GM10248 (cell line): ENCODE measurements at regions not wholly inside any gene's neighbourhood (a gene's known extent, or its start where the extent isn't known, plus 50 kb on each side); places are given as distances from the start of the nearest gene placed in this dataset.

Source experiments
- CTCF ChIA-PET: fragments of 300-600 bp; sonication (Branson Sonifier 250); formaldehyde crosslinking; extraction: SDS; loops from one replicate; lab custom pipeline; 2021; ENCODE audit warnings: antibody characterized with exemption; lab: Yijun Ruan, JAX
- POLR2A ChIA-PET: fragments of 350-650 bp; sonication (Branson Sonifier 250); formaldehyde crosslinking; extraction: SDS; loops from one replicate; lab custom pipeline; 2020; ENCODE audit warnings: antibody characterized with exemption; lab: Yijun Ruan, JAX
- DNase-seq: peaks from one replicate; pipeline ENCODE4 v3.0.0; 2012; ENCODE audit errors: extremely low spot score
- TF ChIP-seq, protein P1 (sequence below): IDR thresholded peaks from 2 replicates; pipeline ENCODE4 v1.5.1; 2012; ENCODE audit warnings: mild to moderate bottlenecking, low read depth; ENCODE audit errors: extremely low read depth, missing control alignments, control extremely low read depth

GRCh38 chr3:36606871-36607765 lies 157.2 kb downstream of the DCLK3 start:
- no peak for DNase-seq
- TF ChIP-seq, protein P1, sequence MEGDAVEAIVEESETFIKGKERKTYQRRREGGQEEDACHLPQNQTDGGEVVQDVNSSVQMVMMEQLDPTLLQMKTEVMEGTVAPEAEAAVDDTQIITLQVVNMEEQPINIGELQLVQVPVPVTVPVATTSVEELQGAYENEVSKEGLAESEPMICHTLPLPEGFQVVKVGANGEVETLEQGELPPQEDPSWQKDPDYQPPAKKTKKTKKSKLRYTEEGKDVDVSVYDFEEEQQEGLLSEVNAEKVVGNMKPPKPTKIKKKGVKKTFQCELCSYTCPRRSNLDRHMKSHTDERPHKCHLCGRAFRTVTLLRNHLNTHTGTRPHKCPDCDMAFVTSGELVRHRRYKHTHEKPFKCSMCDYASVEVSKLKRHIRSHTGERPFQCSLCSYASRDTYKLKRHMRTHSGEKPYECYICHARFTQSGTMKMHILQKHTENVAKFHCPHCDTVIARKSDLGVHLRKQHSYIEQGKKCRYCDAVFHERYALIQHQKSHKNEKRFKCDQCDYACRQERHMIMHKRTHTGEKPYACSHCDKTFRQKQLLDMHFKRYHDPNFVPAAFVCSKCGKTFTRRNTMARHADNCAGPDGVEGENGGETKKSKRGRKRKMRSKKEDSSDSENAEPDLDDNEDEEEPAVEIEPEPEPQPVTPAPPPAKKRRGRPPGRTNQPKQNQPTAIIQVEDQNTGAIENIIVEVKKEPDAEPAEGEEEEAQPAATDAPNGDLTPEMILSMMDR: no peak
- CTCF ChIA-PET: interaction anchor here (1.1 to 1.2 kb wide), 2 partner anchors 9 to 14 kb away, joined by 4 read pairs; no protein-coding TSS in a partner anchor
- POLR2A ChIA-PET: no interaction called here

DNA sequence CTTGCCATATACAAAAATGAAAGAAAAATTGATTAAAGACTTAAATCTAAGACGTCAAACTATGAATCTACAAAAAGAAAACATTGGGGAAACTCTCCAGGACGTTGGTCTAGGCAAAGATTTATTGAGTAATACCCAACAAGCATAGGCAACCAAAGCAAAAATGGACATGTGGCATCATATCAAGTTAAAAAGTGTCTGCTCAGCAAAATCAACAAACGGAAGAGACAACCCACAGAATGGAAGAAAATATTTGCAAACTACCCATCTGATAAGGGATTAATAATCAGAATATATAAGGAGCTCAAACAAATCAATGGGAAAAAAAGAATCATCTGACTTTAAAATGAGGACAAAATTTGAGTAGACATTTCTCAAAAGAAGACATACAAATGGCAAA lies 160.9 kb downstream of the DCLK3 start:
- ChIA-PET POLR2A (no interaction called here), CTCF (interaction anchor here (1.2 kb wide), 1 partner anchor 10 kb away, joined by 3 read pairs; no protein-coding TSS in a partner anchor)
- DNase-seq: no peak
- TF ChIP-seq, protein P1: no peak

DNA sequence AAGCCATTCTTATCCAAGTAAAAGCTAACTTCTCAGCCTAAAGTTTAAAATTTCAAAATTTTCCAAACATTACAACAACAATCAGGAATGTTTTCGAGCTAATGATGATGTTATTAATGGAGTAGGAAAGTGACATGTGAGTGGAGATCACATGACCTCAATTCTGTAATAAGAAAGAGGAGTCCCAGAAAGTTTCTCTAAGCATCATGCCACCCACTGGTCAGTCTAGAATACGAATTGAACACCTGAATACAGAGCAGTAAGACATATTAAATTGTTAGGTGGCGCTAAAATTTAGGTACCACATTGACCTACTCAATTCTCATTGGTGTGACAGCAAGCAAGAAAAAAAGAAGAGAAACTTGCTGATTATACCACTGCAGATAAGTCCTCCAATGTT lies 163.9 kb downstream of the DCLK3 start:
- POLR2A ChIA-PET: no interaction called here
- CTCF ChIA-PET: no interaction called here
- TF ChIP-seq, protein P1: no peak
- DNase-seq: no peak
